Right lobe of liver (tissue), 6 donors: ENCODE measurements at regions not wholly inside any gene's neighbourhood (a gene's known extent, or its start where the extent isn't known, plus 50 kb on each side); places are given as distances from the start of the nearest gene placed in this dataset.

Source experiments
- ATAC-seq, 4 donors: fragments of 200-7000 bp; cut with Tn5 transposase; one replicate each; pipeline ENCODE4 v1.9.1; 2020; ENCODE audit warnings: mild to moderate bottlenecking in 4 of 4, moderate library complexity in 4 of 4
- DNase-seq, 3 donors: peaks; one replicate each; pipeline ENCODE4 v3.0.0-alpha.2; 2020
- H3K27ac ChIP-seq, 3 donors: fragments of 200-600 bp; one replicate each; pipeline ENCODE4 v1.8.0; 2022
- H3K27me3 ChIP-seq, 2 donors: fragments of 200-600 bp; one replicate each; pipeline ENCODE4 v1.8.0; 2022
- H3K36me3 ChIP-seq, 4 donors: fragments of 200-600 bp; sonication (generic) in 1 of 4; one replicate each; pipeline versions ENCODE4 v1.5.1 to v1.8.0; 2017 to 2022; ENCODE audit warnings: control low read depth in 1 of 4
- H3K4me1 ChIP-seq, 4 donors: fragments of 200-600 bp; sonication (generic) in 1 of 4; one replicate each; pipeline versions ENCODE4 v1.5.1 to v1.8.0; 2017 to 2022; ENCODE audit warnings: control low read depth in 1 of 4
- H3K4me3 ChIP-seq, 3 donors: fragments of 200-600 bp; one replicate each; pipeline ENCODE4 v1.8.0; 2022
- H3K9me3 ChIP-seq, 4 donors: fragments of 200-600 bp; sonication (generic) in 1 of 4; one replicate each; pipeline versions ENCODE4 v1.5.1 to v1.8.0; 2017 to 2022; ENCODE audit warnings: control low read depth in 1 of 4
- POLR2A ChIP-seq: fragments of 450-650 bp; IDR thresholded peaks from one replicate; pipeline ENCODE4 v1.6.1; 2017; ENCODE audit warnings: antibody characterized with exemption, mild to moderate bottlenecking
- WGBS: methylation state at CpG from one replicate; pipeline ENCODE4 v1.1.6; 2018; ENCODE audit warnings: low coverage, low lambda C conversion rate; ENCODE audit not compliant: insufficient coverage; ENCODE audit errors: missing lambda C conversion rate; 5-methylcytosine and 5-hydroxymethylcytosine counted together
- intact Hi-C, 2 donors: fragments of 100-400 bp; cut with DNase I; formaldehyde crosslinking; loops; one replicate each; pipeline versions ENCODE4 v1.11.2 to v1.14.1; 2022
- TF ChIP-seq, protein P1 (sequence below), 4 donors: fragments of 200-600 bp in 3 of 4; fragments of 450-650 bp in 1 of 4; IDR thresholded peaks; one replicate each; pipeline versions ENCODE4 v1.5.1 to v1.8.0; 2016 to 2022; ENCODE audit warnings: antibody characterized with exemption in 4 of 4, mild to moderate bottlenecking in 2 of 4
- donor health status: DM: no; HTN: yes; CAD: no.
- donor health status: DM: no; HTN: no; CAD: no.
- donor health status: DM: no; HTN: no; CAD: no.
- donor health status: DM: no; HTN: yes; CAD: no.
- donor health status: DM: no; HTN: yes; CAD: no.

DNA sequence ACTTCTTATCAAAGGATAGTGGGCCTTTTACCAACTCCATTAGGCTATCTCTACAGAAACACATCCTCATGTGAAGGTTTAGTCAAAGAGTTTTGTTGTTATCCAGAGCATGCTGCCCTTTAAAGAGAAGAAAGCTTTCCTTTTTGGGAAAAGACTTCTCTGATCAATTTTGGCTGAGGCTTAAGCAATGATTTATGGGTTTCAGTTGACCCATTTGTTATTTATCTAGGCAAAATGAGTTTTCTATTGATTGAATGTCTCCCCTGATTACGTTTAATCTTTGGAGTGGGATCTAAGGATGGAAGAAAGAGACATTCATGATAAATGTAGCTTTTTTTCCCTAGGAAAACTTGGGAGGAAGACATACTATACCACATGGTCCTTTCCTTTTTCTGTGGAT, 326.6 kb upstream of the JAG1 start:
- DNase-seq, result no peak
- Histone ChIP-seq H3K9me3 (no peaks in the 10 kb centered on the region), H3K4me1 (no peaks in the 10 kb centered on the region), H3K4me3 (no peak overlapping the region), H3K27ac (no peak overlapping the region), H3K36me3 (no peaks in the 10 kb centered on the region), H3K27me3 (no peaks in the 10 kb centered on the region)
- TF ChIP-seq, protein P1, sequence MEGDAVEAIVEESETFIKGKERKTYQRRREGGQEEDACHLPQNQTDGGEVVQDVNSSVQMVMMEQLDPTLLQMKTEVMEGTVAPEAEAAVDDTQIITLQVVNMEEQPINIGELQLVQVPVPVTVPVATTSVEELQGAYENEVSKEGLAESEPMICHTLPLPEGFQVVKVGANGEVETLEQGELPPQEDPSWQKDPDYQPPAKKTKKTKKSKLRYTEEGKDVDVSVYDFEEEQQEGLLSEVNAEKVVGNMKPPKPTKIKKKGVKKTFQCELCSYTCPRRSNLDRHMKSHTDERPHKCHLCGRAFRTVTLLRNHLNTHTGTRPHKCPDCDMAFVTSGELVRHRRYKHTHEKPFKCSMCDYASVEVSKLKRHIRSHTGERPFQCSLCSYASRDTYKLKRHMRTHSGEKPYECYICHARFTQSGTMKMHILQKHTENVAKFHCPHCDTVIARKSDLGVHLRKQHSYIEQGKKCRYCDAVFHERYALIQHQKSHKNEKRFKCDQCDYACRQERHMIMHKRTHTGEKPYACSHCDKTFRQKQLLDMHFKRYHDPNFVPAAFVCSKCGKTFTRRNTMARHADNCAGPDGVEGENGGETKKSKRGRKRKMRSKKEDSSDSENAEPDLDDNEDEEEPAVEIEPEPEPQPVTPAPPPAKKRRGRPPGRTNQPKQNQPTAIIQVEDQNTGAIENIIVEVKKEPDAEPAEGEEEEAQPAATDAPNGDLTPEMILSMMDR (IDR thresholded peaks at IDR 0.05), result no peak
- TF ChIP-seq POLR2A, result no peak
- ATAC-seq, result no peak
- 41% methylated on average over 1 of the region's 1 CpG for WGBS
- intact Hi-C loops, result no loop called here

DNA sequence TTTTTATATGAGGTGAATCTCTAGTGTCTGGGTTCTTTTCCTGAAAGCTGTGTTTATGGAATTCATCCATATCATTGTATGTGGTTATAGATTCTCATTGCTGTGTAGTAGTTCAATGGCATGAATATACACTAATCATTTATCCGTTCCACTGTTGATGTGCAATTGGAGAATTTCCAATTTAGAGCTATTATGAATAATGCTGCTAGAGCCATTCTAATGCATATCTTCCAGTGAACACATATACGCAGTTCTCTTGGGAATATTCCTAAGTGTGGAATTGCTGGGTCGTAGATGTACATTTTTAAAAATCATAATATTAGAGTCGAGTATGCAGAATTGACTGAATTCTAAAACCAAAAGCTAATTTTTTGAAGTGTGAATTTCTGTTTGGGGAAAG, 327.5 kb upstream of the JAG1 start:
- DNase-seq, result no peak
- H3K4me3 ChIP-seq, result no peak overlapping the region
- intact Hi-C loops, result no loop called here
- H3K9me3 ChIP-seq, result no peaks in the 10 kb centered on the region
- no peaks in the 10 kb centered on the region for H3K4me1 ChIP-seq
- no peak for TF ChIP-seq POLR2A
- TF ChIP-seq, protein P1 (IDR thresholded peaks at IDR 0.05), result no peak
- peaks cover 0 to 5% of the 10 kb centered on the region in 2 donors for H3K27me3 ChIP-seq
- no peak for ATAC-seq
- H3K27ac ChIP-seq, result no peak overlapping the region
- no peaks in the 10 kb centered on the region for H3K36me3 ChIP-seq
- 67% methylated on average over 4 of the region's 4 CpGs for WGBS

- TF ChIP-seq POLR2A, result no peak
- TF ChIP-seq, protein P1 (IDR thresholded peaks at IDR 0.05), result no peak
- WGBS, result 53% methylated on average over 12 of the region's 12 CpGs
- Histone ChIP-seq H3K9me3 (no peaks in the 10 kb centered on the region), H3K4me3 (no peak overlapping the region), H3K27ac (no peak overlapping the region), H3K4me1 (no peaks in the 10 kb centered on the region), H3K36me3 (no peaks in the 10 kb centered on the region), H3K27me3 (peaks cover 0 to 5% of the 10 kb centered on the region in 2 donors)
- ATAC-seq (peak in 3 of 4 donors; percentile 21 to 76 (median 35)), DNase-seq (peak in 1 of 3 donors; percentile 27)
- intact Hi-C loops, result no loop called here
These were observed 328.2 kb upstream of the JAG1 start for GRCh38 chr20:11001764-11002540.

DNA sequence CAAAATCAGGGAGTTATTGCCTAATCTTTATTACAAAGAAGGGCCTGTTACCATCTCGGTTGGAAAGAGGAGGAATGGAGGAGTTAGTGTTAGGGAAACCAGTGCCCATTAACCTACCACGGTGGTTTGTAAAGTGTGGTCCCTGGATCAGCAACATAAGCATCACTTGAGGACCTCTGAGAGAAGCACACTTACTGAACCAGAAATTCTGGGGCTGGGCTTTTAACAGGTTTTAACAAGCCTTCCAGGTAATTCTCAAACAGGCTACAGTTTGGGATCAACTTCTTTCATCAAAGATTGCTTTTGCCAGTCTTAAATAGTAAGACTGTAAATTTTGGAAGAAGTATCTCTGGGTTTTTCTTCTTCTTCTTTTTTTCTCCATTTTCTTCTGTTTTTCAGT, 329.5 kb upstream of the JAG1 start:
- no peaks in the 10 kb centered on the region for H3K9me3 ChIP-seq
- intact Hi-C loops, result no loop called here
- 44% methylated on average over 2 of the region's 2 CpGs for WGBS

More for the DNA sequence above, 329.5 kb upstream of the JAG1 start:
- no peak overlapping the region for H3K27ac ChIP-seq
- H3K36me3 ChIP-seq, result no peaks in the 10 kb centered on the region
- ATAC-seq (no peak), DNase-seq (no peak)
- peaks cover 0 to 5% of the 10 kb centered on the region in 2 donors for H3K27me3 ChIP-seq
- H3K4me1 ChIP-seq, result no peaks in the 10 kb centered on the region
- TF ChIP-seq, protein P1 (IDR thresholded peaks at IDR 0.05), result no peak
- no peak for TF ChIP-seq POLR2A
- H3K4me3 ChIP-seq, result no peak overlapping the region
